Hematopoietic multipotent progenitor cell treated with erythropoietin and hydrocortisone succinate and interleukin-3 and kit ligand, for 4 days (in vitro differentiated cells): ENCODE measurements at regions not wholly inside any gene's neighbourhood (a gene's known extent, or its start where the extent isn't known, plus 50 kb on each side); places are given as distances from the start of the nearest gene placed in this dataset.
A peak's percentile ranks its signal among the peaks of the same experiment; 100 is the strongest.
"Not testable (repeated sequence)": the region's sequence is repeated elsewhere in the genome, so short reads cannot be mapped to it uniquely, and the experiment has no call there.

Experiments
- DNase-seq: peaks from one replicate; pipeline ENCODE4 v3.0.0-alpha.2; 2015

DNA sequence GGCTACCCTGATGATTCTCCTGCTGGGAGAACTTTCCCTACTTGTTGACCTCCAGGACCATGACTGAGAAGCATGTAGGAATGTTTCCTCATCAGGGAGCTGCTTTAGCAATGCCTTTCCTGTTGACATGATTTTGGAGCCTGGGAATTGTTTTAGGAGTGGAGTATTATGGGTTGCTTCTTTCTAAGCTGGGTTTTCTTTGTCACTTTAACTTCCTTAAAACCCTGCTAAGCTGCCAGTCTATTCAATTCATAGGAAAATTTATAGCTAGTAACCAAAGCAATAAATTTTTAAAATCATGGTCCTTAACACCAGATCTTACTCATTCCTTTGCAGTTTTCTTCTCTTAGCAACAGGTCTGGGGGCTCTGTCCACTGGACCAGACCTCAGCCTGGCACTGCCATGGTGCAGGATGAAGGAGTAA, 125.6 kb upstream of the TACR1 start:
- no peak for DNase-seq

DNA sequence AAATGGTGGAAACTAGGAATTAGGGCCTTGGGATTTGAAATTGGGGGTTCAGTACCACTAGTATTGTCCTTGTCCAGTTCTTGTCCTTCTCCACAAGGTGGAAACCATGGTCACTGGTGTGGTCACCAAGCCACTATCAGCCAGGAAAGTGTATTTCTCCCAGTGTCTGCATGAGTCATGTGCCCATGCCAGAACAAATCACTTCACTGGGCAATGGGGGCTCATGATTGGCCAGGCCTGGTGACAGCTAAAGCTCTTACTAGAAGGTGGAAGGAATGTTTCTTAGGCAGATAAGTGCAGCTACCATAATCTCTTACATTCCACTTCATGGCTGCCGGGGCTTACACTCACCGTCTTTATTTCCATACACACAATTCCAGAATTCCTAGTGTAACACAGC, 124.8 kb upstream of the TACR1 start:
- DNase-seq, result no peak

DNA sequence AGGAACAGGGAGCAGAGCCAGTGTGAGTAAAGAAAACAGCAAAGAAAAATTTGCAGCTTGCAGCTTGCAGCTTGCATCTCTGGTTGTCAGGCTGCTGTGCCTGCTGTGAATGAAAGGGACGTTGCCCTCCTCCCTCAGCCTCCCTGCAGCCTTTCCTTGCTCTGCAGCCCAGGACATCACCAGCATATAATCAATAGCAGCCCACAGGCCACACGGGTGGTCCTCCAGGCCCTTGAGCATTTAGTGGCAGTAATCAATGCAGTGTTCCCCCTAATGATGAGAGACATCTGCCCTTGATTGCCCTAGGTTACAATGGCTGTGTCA, 122.2 kb upstream of the TACR1 start:
- DNase-seq, result no peak

DNA sequence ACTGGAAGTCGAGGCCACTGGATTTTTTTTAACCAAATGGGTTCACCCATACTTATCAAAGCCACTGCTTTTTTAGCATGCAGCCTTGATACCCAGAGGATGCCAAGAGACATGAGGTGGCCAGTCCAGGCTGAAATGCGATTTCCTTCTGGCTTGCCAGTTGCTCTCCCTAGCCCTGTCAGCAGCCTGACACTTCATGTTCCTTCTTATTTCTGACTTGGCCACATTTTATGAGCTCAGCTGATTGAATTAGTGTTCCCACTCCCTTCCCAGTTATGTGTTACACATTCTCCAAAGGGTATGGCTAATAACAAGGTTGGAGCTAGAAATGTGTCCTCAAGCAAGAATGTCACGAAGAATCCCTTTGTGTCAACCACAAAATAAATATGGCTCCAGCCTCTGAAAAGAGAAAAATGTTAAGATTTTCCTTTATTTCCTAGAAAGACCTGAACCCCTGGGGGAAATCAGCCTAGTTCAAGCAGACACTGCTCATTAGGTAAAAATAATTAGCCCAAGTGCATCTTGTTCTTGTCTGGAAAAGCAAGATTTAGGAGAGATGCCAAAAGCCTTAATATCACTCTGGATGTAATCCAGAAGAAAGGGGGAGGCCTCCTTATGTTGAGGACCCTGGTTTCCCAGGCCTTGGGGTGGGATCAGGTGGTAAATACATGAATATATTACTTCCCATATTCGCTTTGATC, 121.7 kb upstream of the TACR1 start:
- no peak for DNase-seq

DNA sequence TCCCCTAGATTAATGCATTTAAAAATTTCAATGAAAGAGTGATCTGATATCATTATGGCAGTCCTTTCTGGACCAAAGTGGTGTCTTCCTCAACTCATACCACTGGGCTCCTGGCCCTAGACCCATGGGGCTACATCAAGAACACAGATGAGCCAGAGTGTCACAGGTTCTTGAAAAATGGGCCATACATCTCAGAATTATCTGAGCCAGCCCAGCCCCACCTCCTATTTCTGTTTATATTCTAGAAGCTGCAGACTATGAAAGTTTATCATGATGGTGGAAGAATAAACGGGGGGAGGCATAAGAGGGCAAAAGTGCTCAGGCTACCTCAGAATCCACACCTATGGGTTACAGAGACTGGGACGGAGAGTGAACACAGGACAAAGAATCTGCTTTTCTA, 120.6 kb upstream of the TACR1 start:
- DNase-seq, result no peak

DNA sequence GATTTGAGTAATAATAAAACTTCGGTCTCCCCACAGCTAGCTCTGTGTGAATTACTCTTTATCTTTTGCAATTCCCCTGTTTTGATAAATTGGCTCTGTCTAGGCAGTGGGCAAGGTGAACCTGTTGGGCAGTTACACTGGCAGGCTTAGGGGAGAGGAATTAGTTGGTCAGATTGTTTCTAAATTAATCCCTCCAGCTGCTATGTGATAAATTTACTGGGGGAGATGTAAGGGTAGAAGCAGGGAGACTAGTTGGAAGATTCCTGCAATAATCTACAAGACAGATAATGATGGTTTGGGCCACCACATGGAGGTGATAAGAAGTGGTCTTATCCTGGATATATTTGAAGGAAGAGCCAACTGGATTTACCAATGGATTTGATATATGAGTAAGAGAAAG, 118.5 kb upstream of the TACR1 start:
- no peak for DNase-seq

DNA sequence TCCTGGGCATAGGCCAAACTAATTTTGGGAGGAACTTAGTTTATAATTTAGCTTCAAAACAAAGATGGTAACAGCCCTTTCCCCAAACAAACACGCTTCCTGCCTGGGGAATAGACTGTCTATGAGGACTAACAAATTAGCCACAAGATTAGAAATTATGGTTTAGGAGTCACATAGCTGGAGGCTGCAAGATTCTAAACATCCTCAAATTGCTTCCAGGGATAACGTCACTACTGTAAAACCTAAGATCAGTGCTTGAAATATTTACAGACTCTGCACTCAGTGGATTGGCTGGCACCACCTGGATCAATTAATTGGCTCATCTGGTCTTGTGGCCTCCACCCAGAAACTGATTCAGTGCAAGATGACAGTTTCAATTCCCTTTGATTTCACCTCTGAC, 118.0 kb upstream of the TACR1 start:
- no peak for DNase-seq

DNA sequence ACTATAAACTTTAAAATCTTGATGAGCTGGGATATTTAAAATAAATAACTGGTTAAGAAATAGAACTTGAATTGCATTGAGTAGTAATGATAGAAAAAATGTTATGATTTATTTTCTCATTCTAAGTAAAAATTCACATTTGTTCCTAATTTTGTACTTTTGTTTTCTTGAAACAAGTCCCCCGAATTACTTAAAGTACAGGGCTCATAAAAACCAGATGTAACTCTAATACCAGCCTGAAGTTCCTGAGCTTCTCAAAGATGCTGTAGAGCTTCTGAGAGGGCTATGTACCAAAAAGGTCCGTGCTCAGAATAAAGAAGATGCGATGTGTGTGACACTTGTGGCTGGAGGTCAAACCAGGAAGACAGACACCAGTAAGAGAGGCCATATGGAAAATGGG, 116.1 kb upstream of the TACR1 start:
- DNase-seq, result no peak

DNA sequence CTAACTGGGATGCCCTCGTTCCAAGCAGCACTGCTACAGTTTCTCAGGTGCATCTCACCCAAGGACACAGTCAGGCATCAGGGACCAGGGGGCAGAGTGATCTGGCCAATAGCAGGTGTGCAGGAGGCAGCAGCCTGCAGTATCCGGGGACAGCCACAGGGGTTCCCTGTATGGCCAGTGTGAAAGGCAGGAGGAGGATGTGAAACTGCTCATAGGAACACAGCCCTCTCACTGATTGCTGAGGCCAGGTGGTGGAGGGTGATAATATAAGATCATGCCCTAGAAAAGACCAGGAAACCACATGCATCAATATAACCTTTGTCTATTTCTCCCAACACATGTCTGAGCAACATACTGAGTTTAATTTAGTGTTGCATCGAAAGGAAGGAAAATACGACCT, 112.7 kb upstream of the TACR1 start:
- peak; percentile 88 for DNase-seq

DNA sequence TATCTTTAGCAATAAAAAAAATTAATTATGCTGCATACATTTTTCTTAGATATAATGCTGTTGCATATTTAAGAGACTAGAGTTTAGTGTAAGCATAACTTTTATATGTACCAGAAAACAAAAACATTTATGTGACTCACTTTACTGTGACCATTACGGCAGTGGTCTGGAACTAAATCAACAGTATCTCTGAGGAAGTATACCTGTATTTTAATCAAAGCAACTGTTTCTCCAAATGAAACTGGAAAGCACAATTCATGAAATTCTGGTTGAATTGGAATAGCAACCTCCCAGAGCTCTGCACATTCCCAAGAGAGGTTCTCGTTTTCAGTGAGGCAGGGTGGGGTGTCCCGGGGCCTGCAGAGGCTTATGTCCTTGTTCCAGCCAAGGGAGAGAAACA, 112.2 kb upstream of the TACR1 start:
- no peak for DNase-seq

DNA sequence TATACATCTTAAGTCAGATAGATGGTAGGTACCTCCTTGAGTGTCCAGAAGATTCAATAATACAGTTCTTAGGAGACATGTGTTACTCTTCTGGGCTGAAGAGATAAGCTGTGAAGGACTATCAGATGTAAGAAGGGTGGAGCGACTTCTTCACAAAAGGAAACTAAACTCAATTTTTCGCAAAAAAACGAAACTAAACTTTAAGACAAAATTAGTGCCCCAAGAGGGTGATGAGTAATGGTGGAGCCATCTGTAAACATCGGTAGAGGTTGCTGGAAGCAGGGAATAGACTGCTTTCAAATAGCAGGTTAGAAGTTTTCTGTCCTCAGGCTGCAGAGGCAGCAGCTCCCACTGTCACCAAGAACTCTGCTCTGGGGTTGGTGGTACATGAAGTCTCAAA, 111.6 kb upstream of the TACR1 start:
- DNase-seq, result peak; percentile 87

DNA sequence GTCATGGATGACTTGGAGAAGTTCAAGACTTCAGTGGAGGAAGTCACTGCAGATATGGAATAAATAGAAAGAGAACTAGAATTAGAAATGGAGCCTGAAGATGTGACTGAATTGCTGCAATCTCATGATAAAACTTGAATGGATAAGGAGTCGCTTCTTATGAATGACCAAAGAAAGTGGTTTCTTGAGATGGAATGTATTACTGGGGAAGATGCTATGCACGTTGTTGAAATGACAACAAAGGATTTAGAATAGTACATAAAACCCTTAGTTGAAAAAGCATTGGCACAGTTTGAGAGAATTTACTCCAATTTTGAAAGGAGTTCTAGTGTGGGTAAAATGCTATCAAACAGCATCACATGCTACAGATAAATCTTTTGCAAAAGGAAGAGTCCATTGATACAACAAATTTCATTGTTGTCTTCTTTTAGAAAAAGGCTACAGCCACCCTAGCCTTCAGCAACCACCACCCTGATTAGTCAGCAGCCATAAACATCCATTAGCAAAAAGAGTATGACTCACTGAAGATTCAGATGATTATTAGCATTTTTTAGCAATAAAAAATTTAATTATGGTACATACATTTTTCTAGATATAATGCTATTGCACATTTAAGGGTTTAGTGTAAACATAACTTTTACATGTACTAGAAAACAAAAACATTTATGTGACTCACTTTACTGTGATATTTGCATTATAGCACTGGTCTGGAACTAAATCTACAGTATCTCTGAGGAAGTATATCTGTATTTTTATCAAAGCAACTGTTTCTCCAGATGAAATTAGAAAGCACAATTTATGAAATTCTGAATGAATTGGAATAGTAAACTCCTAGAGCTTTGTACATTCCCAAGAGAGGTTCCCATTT, 110.5 kb upstream of the TACR1 start:
- peak; percentile 26 for DNase-seq

DNA sequence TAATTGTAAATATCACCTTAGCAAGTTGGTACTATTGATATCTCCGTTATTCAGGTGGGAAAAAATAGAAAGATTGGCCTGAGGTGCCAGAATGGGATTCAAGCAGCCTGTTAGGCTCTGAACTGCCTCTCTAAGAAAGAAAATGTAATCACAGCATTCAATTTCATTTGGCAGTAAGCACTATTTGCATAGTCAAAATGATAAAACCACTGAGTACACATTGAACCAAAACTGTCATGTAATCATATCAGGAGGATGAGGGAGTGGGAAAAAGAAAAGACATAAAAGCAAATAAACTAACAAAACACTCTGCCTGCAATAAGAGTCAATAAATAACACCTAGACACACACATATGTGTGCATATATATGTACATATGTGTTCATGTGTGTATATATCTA, 103.9 kb upstream of the TACR1 start:
- no peak for DNase-seq

DNA sequence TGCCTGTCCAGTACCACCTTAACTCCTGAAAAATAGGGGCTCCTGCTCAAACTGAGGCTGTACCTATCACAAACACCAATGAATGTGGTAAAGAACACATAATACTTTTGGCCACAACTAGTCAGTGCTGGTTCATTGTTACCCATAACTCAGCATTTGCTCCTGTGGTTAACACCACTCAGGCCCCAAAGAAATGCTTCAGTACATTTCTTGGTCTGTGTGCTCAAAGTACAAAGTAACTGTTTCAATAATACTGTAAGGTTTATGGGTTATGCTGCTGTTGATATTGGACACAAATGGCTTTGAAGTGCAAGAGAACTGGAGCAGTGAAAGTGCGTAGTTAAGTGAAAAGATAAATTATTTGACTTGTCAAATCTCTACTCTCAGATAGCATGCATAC, 95.0 kb upstream of the TACR1 start:
- no peak for DNase-seq

DNA sequence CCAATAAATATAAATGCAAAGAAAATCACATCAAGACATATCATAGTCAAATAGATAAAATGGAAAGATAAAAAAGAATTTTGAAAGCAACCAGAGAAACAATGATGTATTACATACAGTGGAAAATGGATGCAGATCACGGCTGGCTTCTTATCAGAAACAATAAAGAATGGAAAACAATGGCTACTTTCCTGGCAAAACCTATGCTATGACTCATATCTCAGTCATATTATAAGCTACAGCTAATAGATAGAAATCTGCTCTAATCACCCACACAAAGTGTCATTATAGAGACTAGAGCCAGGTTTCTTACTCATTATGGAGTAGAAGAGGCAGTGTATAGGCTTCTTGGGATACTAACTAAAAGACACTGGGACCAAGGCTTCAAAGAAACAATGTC, 93.5 kb upstream of the TACR1 start:
- DNase-seq, result no peak

DNA sequence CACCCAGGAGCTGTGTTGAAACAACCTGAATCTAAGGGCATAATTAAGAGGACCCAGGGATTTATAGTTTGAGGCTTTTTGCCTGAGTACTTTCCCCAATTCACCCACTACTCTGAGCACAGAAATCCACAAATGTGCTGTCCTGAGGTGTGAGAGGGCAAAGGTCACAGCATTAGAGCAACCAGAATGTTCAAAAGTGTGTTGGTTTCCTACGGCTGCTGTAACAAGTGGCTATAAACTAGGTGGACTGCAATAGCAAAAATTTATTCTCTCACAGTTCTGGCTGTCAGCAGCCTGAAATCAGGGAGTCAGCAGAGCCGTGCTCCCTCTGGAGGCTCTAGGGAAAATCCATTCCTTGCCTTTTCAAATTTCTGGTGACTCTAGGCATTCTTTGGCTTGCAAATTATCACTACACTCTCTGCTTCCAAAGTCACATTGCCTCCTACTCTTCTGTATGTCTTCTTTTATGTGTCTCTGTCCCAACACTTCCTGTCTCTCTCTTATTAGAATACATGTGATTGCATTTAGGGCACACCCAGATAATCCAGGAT, 91.4 kb upstream of the TACR1 start:
- DNase-seq, result no peak

DNA sequence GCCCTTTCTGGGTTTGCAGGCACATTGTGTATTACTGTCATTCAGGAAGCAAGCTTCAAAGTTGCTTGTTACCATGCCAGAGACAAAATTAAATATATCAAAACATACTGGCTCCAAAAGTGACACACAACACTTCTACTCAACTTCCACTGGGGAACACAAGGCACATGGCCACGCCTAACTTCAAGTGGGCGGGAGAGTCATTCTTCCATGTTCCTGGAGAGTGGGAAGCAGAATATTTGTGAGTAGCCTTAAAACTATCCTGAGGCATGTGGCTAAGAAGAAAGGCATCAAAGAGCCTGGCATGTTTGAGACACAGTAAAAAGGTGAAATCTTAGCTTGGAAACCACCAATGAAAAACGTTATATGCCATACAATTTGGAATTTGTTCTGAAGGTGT, 90.5 kb upstream of the TACR1 start:
- no peak for DNase-seq

DNA sequence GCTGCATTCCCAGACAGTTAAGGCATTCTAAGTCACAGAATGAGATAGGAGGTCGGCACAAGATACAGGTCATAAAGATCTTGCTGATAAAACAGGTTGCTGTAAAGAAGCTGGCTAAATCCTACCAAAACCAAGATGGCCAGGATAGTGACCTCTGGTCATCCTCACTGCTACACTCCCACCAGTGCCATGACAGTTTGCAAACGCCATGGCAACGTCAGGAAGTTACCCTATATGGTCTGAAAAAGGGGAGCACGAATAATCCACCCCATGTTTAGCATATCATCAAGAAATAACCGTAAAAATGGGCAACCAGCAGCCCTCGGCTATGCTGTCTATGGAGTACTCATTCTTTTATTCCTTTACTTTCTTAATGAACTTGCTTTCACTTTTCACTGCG, 89.9 kb upstream of the TACR1 start:
- not testable (repeated sequence) for DNase-seq

DNA sequence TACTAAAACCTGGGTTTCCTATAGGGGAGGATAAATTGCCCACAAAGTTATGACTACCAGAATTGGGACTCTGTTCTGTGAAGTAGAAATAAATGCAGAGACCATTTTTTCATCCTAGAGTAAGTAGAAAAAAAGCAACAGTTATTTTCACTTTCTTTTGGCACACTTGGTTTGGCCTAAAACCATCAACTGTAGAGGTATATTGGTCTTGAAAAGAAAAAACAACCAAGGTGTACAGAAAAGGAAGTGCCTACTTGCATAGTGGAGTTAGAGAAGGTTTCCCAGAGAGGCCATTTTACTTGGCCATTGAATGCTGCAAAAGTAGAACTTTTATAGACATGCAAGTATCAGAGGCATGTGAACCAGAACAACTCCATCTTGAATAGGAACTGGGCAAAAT, 89.4 kb upstream of the TACR1 start:
- DNase-seq, result no peak

DNA sequence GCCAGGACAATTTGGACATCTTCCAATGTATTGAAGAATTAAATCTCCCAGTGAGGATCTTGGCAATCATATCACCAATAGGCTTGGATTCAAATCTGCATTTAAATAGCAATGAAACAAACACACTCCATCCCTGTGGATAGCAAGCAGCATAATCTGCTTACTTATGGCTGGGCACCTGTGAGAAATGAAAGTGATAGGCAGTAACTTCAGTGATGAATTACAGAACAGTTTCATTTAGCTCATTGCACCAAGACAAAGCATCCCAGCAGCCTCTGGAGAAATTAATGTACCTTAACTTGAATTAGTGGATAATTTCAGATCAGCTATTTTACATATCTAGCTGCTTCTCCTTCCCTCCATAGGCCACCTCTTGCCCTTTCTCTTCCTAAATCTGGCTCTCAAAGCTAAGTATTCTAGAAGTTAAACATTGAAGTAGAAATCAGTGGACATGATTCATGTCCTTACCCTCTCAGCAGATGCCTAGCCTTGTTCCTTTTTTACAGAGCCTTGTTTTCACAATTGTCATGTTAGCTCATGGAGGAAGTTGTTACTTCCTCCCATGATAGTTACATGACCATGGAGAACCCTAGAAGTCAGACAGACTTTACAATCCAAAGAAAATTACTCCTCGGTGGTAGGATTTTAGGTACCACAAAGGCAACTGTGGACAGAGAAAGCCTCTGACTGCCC, 88.5 kb upstream of the TACR1 start:
- DNase-seq, result peak; percentile 37

DNA sequence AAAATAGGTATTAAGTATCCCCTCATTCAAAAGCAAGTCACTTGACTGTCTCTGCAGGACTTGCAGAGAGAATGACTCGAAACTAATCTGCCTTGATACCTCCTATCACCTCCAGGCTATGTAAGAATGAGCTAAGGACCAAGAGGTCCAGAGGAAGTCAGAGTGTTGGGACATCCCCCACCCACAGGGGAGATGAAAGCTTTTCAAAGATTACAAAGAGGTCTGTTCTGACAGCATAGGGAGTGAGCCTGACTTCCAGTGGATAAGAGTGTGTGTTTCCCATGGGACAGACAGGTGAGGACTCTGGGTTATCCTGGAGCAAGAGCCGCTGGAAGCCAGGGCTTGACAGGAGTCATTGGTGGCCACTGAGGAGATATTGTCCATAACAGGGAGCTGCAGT, 85.0 kb upstream of the TACR1 start:
- no peak for DNase-seq

DNA sequence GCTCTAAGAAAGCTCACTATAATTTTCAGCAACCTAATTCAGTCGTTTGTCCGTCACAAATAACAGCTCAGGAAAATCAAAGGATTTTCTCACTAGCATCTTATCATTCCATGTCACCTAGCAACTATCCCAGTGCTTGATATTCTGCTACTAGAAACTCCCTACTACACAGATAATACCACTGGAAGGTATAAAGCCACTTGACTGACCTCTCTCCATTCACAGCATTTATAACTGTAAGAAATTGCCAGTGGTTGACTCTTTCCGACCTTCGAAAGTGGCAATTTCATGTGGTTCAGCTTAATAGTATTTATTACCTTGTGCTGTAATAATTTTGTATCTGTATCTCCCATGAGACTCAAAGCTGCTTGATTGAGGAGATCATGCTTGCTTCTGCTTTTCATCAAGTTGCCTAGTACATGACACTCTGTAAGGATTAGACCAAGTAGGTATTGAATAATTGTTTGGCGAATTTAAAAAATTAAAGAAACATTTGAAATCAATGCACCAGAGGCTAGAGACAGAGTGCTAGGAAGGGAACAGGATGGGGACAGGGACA, 79.6 kb upstream of the TACR1 start:
- DNase-seq, result no peak

DNA sequence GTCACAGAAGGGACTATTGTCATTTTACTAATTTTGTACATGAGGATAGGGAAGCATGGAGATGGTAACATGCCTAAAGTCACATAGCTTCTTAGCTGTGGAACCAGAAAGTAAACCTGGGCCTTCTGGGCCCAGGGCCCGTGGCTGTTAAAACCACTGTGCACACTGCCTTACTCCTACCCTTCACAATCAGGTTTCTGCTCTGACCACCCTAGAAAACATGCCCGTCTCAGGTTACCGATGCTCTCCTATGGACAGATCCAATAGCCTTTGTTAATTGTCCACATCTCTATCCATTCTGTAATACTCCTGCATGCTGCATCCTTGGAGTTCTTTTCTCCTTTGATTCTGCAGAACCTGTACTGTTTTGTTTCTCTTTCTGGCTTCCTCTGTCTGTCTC, 79.0 kb upstream of the TACR1 start:
- DNase-seq, result no peak

DNA sequence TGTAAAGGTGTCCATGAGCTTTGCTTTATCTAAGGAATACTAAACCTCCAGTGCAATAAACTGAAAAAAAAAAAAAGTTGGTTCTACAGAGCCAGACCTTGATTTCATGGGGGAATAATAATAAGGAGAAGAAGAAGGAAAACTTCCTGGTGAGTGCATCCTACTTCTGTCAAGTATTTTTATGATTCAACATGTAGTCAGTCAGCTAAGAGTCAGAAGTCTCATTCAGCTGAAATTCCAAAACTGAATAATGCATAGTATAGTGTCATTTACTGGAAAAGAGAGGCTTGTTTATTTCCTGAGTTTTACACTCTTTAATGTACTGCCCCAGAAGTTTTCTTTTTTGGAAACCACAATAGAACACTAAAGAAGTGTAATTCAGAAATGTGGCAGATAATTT, 77.8 kb upstream of the TACR1 start:
- DNase-seq, result no peak
